SK-N-MC (cell line): ENCODE measurements at regions not wholly inside any gene's neighbourhood (a gene's known extent, or its start where the extent isn't known, plus 50 kb on each side); places are given as distances from the start of the nearest gene placed in this dataset.

Experiments
- EZH2 ChIP-seq: fragments of 200-600 bp; sonication (generic); IDR thresholded peaks from one replicate; pipeline ENCODE4 v1.6.1; 2017; ENCODE audit warnings: antibody characterized with exemption
- FOXP2 ChIP-seq: optimal IDR thresholded peaks from 2 replicates; pipeline ENCODE3; 2011; ENCODE audit warnings: mild to moderate bottlenecking, moderate library complexity; ENCODE audit not compliant: insufficient read depth; ENCODE audit errors: extremely low read length, control extremely low read depth
- POLR2AphosphoS5 ChIP-seq: IDR thresholded peaks from 2 replicates; pipeline ENCODE4 v1.6.1; 2012; ENCODE audit warnings: mild to moderate bottlenecking, low read depth, low read length, borderline replicate concordance

DNA sequence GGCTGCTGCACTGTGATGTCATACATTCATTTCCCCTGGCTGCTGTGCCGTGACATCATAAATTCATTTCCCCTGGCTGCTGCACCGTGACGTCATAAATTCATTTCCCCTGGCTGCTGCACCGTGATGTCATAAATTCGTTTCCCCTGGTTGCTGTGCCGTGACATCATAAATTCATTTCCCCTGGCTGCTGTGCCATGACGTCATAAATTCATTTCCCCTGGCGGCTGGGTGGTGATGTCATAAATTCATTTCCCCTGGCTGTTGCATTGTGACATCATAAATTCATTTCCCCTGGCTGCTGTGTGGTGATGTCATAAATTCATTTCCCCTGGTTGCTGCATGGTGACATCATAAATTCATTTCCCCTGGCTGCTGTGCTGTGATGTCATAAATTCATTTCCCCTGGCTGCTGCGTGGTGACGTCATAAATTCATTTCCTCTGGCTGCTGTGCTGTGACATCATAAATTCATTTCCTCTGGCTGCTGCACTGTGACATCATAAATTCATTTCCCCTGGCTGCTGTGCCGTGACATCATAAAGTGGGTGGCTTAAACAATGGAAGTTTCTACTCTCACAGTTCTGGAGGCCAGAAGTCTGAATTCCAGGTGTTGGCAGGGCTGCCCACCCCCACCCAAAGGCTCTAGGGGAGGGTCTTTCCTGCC, 301.1 kb downstream of the SHANK2 start:
- TF ChIP-seq POLR2AphosphoS5 (no peak), EZH2 (no peak), FOXP2 (no peak)
